ENCODE measurements at regions not wholly inside any gene's neighbourhood (a gene's known extent, or its start where the extent isn't known, plus 50 kb on each side); places are given as distances from the start of the nearest gene placed in this dataset.
"Not testable (repeated sequence)": the region's sequence is repeated elsewhere in the genome, so short reads cannot be mapped to it uniquely, and the experiment has no call there.

- H3K27ac Mint-ChIP-seq (ENCODE audit: unreplicated experiment): no peak overlapping the region
- H3K9me3 Mint-ChIP-seq: no peaks in the 10 kb centered on the region
- TF ChIP-seq CTCF (conservative IDR thresholded peaks at IDR 0.05): no peak
- no peak for DNase-seq (ENCODE audit: low read depth, low spot score)
- H3K4me1 Mint-ChIP-seq: no peaks in the 10 kb centered on the region
- no peaks in the 10 kb centered on the region for H3K27me3 Mint-ChIP-seq (ENCODE audit: low read depth)
- no peaks in the 10 kb centered on the region for H3K36me3 Mint-ChIP-seq (ENCODE audit: low read depth)
- H3K4me3 Mint-ChIP-seq: no peak overlapping the region
Measured at GRCh38 chr21:28683982-28684752, 308.5 kb downstream of the LTN1 start.

- H3K9me3 Mint-ChIP-seq; H3K27me3 Mint-ChIP-seq (ENCODE audit: low read depth); H3K36me3 Mint-ChIP-seq (ENCODE audit: low read depth); H3K4me3 Mint-ChIP-seq; H3K27ac Mint-ChIP-seq (ENCODE audit: unreplicated experiment); DNase-seq (ENCODE audit: low read depth, low spot score); H3K4me1 Mint-ChIP-seq: not testable (repeated sequence)
Measured at GRCh38 chr21:28682884-28683283, 309.8 kb downstream of the LTN1 start.

- not testable (repeated sequence) for H3K4me3 Mint-ChIP-seq; H3K27me3 Mint-ChIP-seq (ENCODE audit: low read depth)
Measured at GRCh38 chr21:28677096-28677495, 315.6 kb downstream of the LTN1 start.

GRCh38 chr21:28675331-28676041, 317.2 kb downstream of the LTN1 start:
- no peak for TF ChIP-seq CTCF (conservative IDR thresholded peaks at IDR 0.05)
- DNase-seq (ENCODE audit: low read depth, low spot score): no peak
- Mint-ChIP-seq H3K4me1 (no peaks in the 10 kb centered on the region), H3K4me3 (no peak overlapping the region), H3K9me3 (peaks cover 4% of the 10 kb centered on the region), H3K36me3 (ENCODE audit: low read depth) (no peaks in the 10 kb centered on the region), H3K27ac (ENCODE audit: unreplicated experiment) (no peak overlapping the region), H3K27me3 (ENCODE audit: low read depth) (no peaks in the 10 kb centered on the region)

More at GRCh38 chr21:28677096-28677495, 315.6 kb downstream of the LTN1 start:
- H3K4me1 Mint-ChIP-seq; H3K27ac Mint-ChIP-seq (ENCODE audit: unreplicated experiment); DNase-seq (ENCODE audit: low read depth, low spot score); H3K9me3 Mint-ChIP-seq; H3K36me3 Mint-ChIP-seq (ENCODE audit: low read depth): not testable (repeated sequence)

GRCh38 chr21:28674763-28675162, 317.9 kb downstream of the LTN1 start:
- H3K36me3 Mint-ChIP-seq (ENCODE audit: low read depth): no peaks in the 10 kb centered on the region
- no peaks in the 10 kb centered on the region for H3K27me3 Mint-ChIP-seq (ENCODE audit: low read depth)
- no peak overlapping the region for H3K27ac Mint-ChIP-seq (ENCODE audit: unreplicated experiment)
- DNase-seq (ENCODE audit: low read depth, low spot score): no peak
- H3K9me3 Mint-ChIP-seq: peaks cover 4% of the 10 kb centered on the region
- no peak for TF ChIP-seq CTCF (conservative IDR thresholded peaks at IDR 0.05)
- H3K4me3 Mint-ChIP-seq: no peak overlapping the region
- H3K4me1 Mint-ChIP-seq: no peaks in the 10 kb centered on the region

- no peak for TF ChIP-seq CTCF (conservative IDR thresholded peaks at IDR 0.05)
- DNase-seq (ENCODE audit: low read depth, low spot score): no peak
- Mint-ChIP-seq H3K4me3 (no peak overlapping the region), H3K36me3 (ENCODE audit: low read depth) (no peaks in the 10 kb centered on the region), H3K27ac (ENCODE audit: unreplicated experiment) (no peak overlapping the region), H3K9me3 (peaks cover 4% of the 10 kb centered on the region), H3K27me3 (ENCODE audit: low read depth) (no peaks in the 10 kb centered on the region), H3K4me1 (no peaks in the 10 kb centered on the region)
Measured at GRCh38 chr21:28671549-28672195, 321.0 kb downstream of the LTN1 start.

Data from neural crest cell (in vitro differentiated cells).